ENCODE measurements at regions not wholly inside any gene's neighbourhood (a gene's known extent, or its start where the extent isn't known, plus 50 kb on each side); places are given as distances from the start of the nearest gene placed in this dataset.

DNA sequence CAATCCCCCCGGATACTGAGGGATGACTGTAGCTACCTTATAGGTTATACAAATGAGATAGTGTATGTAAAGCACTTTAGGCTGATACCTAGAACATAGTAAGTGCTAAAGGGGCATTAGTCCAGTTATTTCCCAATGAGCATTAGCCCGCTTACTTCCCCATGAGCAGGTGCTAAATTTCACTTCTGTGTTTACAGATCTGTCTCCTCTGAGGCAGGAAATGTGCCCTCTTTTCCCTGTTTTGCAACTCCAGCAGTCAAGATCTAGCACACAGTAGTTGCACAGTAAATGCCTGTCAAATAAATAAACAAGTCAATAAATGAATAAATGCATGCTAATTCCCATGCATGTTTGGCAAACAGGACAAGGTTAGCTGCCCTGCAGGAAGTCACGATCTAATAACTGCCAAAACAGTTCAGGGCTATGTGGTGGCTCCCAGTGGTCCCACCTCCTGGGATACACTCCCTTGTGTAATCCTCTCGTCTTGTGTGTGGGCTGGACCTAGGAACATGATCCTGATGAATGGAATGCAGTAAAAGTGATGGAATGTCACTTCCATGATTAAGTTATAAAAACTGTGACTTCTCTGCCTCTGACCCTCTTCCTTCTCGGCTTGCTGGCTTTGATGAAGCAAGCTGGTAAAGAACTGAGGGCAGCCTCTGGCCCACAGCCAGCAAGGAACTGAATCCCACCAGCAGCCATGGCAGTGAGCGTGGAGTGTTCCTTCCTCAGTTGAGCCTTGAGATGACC is 459.0 kb downstream of the SOX6 start:
- H3K4me3 ChIP-seq = no peak overlapping the region
- no peak for TF ChIP-seq POLR2A (IDR thresholded peaks at IDR 0.05)
- TF ChIP-seq, protein P1, sequence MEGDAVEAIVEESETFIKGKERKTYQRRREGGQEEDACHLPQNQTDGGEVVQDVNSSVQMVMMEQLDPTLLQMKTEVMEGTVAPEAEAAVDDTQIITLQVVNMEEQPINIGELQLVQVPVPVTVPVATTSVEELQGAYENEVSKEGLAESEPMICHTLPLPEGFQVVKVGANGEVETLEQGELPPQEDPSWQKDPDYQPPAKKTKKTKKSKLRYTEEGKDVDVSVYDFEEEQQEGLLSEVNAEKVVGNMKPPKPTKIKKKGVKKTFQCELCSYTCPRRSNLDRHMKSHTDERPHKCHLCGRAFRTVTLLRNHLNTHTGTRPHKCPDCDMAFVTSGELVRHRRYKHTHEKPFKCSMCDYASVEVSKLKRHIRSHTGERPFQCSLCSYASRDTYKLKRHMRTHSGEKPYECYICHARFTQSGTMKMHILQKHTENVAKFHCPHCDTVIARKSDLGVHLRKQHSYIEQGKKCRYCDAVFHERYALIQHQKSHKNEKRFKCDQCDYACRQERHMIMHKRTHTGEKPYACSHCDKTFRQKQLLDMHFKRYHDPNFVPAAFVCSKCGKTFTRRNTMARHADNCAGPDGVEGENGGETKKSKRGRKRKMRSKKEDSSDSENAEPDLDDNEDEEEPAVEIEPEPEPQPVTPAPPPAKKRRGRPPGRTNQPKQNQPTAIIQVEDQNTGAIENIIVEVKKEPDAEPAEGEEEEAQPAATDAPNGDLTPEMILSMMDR (IDR thresholded peaks at IDR 0.05) = no peak
- no peaks in the 10 kb centered on the region for H3K36me3 ChIP-seq
- H3K4me1 ChIP-seq = no peaks in the 10 kb centered on the region
- intact Hi-C loops (cut with DNase I; ENCODE audit: low total_unique reads) = no loop called here
- no peaks in the 10 kb centered on the region for H3K9me3 ChIP-seq
- no peaks in the 10 kb centered on the region for H3K27me3 ChIP-seq
- no peak overlapping the region for H3K27ac ChIP-seq
- DNase-seq = no peak

DNA sequence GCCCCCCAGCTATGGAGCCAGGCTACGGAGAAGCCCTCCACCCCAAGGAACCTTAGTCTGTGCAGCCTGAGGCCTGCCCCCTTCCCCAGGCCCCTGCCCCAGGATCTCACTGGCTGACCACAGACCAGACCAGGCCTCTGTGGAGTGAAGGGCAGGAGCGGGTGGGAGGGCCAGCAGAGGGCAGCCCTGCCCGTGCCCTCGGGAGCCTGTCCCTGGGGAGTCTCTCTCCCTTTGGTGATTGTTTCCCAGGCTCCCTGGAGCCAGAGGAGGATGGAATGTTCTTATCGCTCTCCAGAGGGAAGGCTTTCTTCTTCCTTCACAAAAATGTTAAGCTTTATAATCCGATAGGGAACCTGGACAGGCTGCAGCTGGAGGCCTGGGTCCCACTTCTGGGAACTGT is 455.3 kb downstream of the SOX6 start:
- Histone ChIP-seq H3K4me1 (no peaks in the 10 kb centered on the region), H3K4me3 (no peak overlapping the region), H3K36me3 (no peaks in the 10 kb centered on the region), H3K27ac (no peak overlapping the region), H3K27me3 (no peaks in the 10 kb centered on the region), H3K9me3 (no peaks in the 10 kb centered on the region)
- TF ChIP-seq, protein P1 (IDR thresholded peaks at IDR 0.05) = no peak
- no peak for TF ChIP-seq POLR2A (IDR thresholded peaks at IDR 0.05)
- intact Hi-C loops (cut with DNase I; ENCODE audit: low total_unique reads) = no loop called here
- no peak for DNase-seq

DNA sequence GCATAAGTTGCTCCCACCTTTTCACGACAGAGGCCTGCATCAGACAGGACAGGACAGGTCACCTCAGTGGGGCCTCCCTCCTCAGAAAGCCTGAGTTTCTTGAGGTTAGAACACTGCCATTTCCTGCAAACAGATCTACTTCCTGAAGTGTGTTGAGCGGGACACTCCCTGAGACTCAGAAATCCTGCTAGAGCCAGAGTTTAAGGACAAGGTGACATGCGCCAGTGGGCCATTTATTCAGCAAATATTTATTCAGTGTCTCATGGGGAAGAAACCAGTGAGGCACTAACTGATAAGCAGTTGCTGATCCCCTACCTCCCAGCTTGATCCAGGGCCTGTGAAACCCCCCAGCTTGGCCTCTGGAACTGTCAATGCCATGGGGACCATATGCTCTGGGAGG is 454.6 kb downstream of the SOX6 start:
- Histone ChIP-seq H3K4me1 (no peaks in the 10 kb centered on the region), H3K36me3 (no peaks in the 10 kb centered on the region), H3K27me3 (no peaks in the 10 kb centered on the region), H3K9me3 (no peaks in the 10 kb centered on the region), H3K4me3 (no peak overlapping the region), H3K27ac (no peak overlapping the region)
- DNase-seq = no peak
- TF ChIP-seq, protein P1 (IDR thresholded peaks at IDR 0.05) = no peak
- TF ChIP-seq POLR2A (IDR thresholded peaks at IDR 0.05) = no peak
- intact Hi-C loops (cut with DNase I; ENCODE audit: low total_unique reads) = no loop called here

DNA sequence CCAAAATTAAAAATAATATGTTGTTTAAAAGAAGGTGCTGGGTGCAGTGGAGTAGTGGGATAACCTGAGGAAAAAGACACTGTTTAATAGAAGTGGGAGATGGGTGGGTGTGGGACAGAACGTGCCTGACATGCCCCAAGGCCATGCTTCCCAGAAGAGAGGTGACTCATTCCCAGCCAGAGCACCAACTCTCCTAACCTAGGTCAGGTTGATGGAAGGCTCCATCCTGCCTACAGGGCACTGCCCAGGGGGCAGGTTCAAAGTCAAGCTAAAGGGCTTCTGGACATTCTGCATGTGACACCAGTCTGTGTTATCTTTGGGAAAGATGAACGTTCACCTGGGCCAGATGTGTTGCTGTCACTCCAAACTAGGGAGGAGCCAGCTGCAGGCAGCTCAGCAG is 453.1 kb downstream of the SOX6 start:
- Histone ChIP-seq H3K4me3 (no peak overlapping the region), H3K27me3 (no peaks in the 10 kb centered on the region), H3K9me3 (no peaks in the 10 kb centered on the region), H3K27ac (no peak overlapping the region), H3K4me1 (no peaks in the 10 kb centered on the region), H3K36me3 (no peaks in the 10 kb centered on the region)
- TF ChIP-seq, protein P1 (IDR thresholded peaks at IDR 0.05) = no peak
- no peak for TF ChIP-seq POLR2A (IDR thresholded peaks at IDR 0.05)
- DNase-seq = no peak
- intact Hi-C loops (cut with DNase I; ENCODE audit: low total_unique reads) = no loop called here

DNA sequence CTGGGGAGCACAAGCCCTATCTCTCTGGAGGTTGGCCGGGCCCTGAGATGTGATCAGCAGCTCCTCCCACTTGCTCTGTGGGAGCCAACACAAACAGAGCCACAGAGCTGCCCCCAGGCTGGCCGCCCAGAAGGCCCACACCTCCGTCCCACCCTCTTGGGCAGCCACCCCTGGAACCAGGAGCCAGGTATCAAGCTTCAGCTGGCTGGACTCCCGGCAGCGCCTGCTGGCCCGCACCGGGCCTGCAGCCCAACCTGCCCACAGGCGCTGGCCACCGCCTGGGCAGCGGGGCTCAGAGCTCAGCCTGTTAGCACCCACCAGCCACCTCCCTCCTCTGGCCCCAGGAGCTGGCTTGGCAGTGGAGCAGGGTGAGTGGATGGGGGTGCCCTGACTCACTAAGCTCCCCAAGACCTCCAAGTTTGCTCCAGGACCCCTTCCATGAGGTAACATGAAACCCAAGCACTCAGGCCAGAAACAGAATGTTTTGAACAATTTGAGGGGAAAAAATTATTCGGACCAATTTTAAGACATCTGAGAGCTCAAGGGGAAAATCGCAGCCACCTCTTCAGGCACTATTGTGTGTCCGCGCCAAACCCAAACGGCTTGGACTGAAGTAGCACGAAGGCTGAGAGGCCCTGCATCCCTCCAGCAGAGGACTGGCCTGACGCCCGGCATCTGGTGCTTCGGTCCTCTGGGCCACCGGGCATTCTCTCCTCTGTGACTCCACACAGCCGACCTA is 450.8 kb downstream of the SOX6 start:
- no peak for TF ChIP-seq POLR2A (IDR thresholded peaks at IDR 0.05)
- TF ChIP-seq, protein P1 (IDR thresholded peaks at IDR 0.05) = no peak

More for the DNA sequence above, 450.8 kb downstream of the SOX6 start:
- H3K9me3 ChIP-seq = no peaks in the 10 kb centered on the region
- no peak overlapping the region for H3K4me3 ChIP-seq
- H3K27ac ChIP-seq = no peak overlapping the region
- H3K4me1 ChIP-seq = no peaks in the 10 kb centered on the region
- H3K27me3 ChIP-seq = no peaks in the 10 kb centered on the region
- H3K36me3 ChIP-seq = no peaks in the 10 kb centered on the region
- intact Hi-C loops (cut with DNase I; ENCODE audit: low total_unique reads) = no loop called here
- no peak for DNase-seq

All from uterus (tissue), 3 donors.